ENCODE measurements at regions not wholly inside any gene's neighbourhood (a gene's known extent, or its start where the extent isn't known, plus 50 kb on each side); places are given as distances from the start of the nearest gene placed in this dataset.

DNA sequence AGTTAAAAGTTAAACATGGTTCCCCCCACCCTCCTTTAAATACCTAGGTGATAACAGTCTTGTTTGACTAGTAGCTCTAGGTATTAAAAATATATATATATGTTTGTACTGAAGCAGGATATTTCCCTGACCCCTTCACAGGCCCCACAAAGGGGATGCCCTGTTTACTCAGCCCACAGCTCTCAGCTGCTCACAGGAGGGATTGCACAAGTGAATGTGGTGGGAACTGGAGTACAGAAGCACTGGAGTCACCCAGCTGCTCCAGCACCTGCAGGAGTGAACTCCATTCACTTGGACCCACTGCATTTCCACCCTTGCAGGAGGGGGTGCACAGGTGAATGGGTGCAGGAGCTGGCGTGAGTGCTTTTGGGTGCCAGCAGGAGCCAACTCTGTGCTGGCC lies 99.3 kb upstream of the TLR3 start:
- TF ChIP-seq CTCF (IDR thresholded peaks at IDR 0.05; ENCODE audit: low read length) (no peak), EZH2 (IDR thresholded peaks at IDR 0.05; ENCODE audit: borderline replicate concordance, low read length) (no peak)
- Histone ChIP-seq H3K9me2 (ENCODE audit: low read depth, low read length) (no peaks in the 10 kb centered on the region), H3K36me3 (ENCODE audit: insufficient read depth, low read length) (no peaks in the 10 kb centered on the region), H3K79me2 (ENCODE audit: insufficient read depth, low read length) (no peaks in the 10 kb centered on the region), H3K4me2 (ENCODE audit: low read length) (no peak overlapping the region), H3K9me3 (ENCODE audit: low read length) (no peaks in the 10 kb centered on the region), H4K20me1 (ENCODE audit: insufficient read depth, low read length) (no peaks in the 10 kb centered on the region), H3K4me3 (ENCODE audit: low read depth, low read length, poor library complexity, severe bottlenecking) (no peak overlapping the region), H3K4me1 (ENCODE audit: insufficient read depth, low read length, severe bottlenecking) (peaks cover 23% of the 10 kb centered on the region), H3K27me3 (ENCODE audit: insufficient read depth, low read length) (no peaks in the 10 kb centered on the region), H3K27ac (ENCODE audit: low read depth, low read length, poor library complexity, severe bottlenecking) (no peak overlapping the region), H3K9ac (ENCODE audit: low read length) (no peak overlapping the region), H3F3A (ENCODE audit: insufficient read depth, low read length) (no peaks in the 10 kb centered on the region), H2AFZ (ENCODE audit: low read length) (no peak overlapping the region)

DNA sequence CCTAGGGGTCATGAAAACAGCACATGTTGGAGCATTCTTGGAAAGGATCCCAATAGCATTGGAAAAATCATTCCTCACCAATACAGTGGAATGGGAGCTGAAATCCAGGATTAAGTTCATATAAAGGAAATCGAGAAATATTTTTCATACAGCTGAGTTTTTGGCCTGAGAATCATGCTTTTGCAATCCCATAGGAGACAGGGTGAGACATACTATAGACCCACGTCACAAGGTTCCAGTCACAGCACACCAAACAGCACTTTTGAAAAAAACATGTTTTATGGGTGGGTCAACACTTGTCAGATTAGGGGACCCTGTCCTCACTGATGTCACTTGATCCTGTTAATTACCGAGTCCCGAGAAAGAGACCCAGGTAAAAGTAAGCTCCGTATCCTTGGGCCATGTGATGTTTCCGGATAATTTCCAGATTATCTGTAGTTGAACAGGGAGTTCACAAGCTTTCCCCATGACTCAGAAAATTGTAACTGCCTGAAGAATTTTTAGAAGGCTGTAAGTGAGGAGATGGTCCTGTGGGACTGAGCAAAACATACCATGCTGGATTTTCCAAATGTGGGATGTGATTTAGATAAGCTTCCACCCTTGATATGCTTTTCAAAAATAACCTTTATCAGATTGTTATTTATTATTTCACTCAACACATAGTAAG lies 80.9 kb upstream of the TLR3 start:
- H3K27ac ChIP-seq (ENCODE audit: low read depth, low read length, poor library complexity, severe bottlenecking): no peak overlapping the region
- peaks cover 8% of the 10 kb centered on the region for H3K4me1 ChIP-seq (ENCODE audit: insufficient read depth, low read length, severe bottlenecking)

GRCh38 chr4:185991770-185992169 lies 77.2 kb upstream of the TLR3 start:
- no peaks in the 10 kb centered on the region for H3F3A ChIP-seq (ENCODE audit: insufficient read depth, low read length)
- H3K9me3 ChIP-seq (ENCODE audit: low read length): no peaks in the 10 kb centered on the region
- TF ChIP-seq CTCF (IDR thresholded peaks at IDR 0.05; ENCODE audit: low read length) (no peak), EZH2 (IDR thresholded peaks at IDR 0.05; ENCODE audit: borderline replicate concordance, low read length) (no peak)
- H3K27ac ChIP-seq (ENCODE audit: low read depth, low read length, poor library complexity, severe bottlenecking): no peak overlapping the region
- H3K9me2 ChIP-seq (ENCODE audit: low read depth, low read length): no peaks in the 10 kb centered on the region
- H4K20me1 ChIP-seq (ENCODE audit: insufficient read depth, low read length): no peaks in the 10 kb centered on the region
- no peak overlapping the region for H3K4me2 ChIP-seq (ENCODE audit: low read length)
- no peaks in the 10 kb centered on the region for H3K79me2 ChIP-seq (ENCODE audit: insufficient read depth, low read length)
- H3K9ac ChIP-seq (ENCODE audit: low read length): no peak overlapping the region
- H3K27me3 ChIP-seq (ENCODE audit: insufficient read depth, low read length): no peaks in the 10 kb centered on the region
- no peak overlapping the region for H2AFZ ChIP-seq (ENCODE audit: low read length)
- no peak overlapping the region for H3K4me3 ChIP-seq (ENCODE audit: low read depth, low read length, poor library complexity, severe bottlenecking)
- H3K36me3 ChIP-seq (ENCODE audit: insufficient read depth, low read length): no peaks in the 10 kb centered on the region
- peaks cover 13% of the 10 kb centered on the region for H3K4me1 ChIP-seq (ENCODE audit: insufficient read depth, low read length, severe bottlenecking)

More for the DNA sequence above, 80.9 kb upstream of the TLR3 start:
- Histone ChIP-seq H3K27me3 (ENCODE audit: insufficient read depth, low read length) (no peaks in the 10 kb centered on the region), H3K4me3 (ENCODE audit: low read depth, low read length, poor library complexity, severe bottlenecking) (no peak overlapping the region), H3K9me3 (ENCODE audit: low read length) (no peaks in the 10 kb centered on the region), H2AFZ (ENCODE audit: low read length) (no peak overlapping the region), H4K20me1 (ENCODE audit: insufficient read depth, low read length) (no peaks in the 10 kb centered on the region), H3K4me2 (ENCODE audit: low read length) (no peak overlapping the region), H3K79me2 (ENCODE audit: insufficient read depth, low read length) (no peaks in the 10 kb centered on the region), H3K9ac (ENCODE audit: low read length) (no peak overlapping the region), H3K9me2 (ENCODE audit: low read depth, low read length) (no peaks in the 10 kb centered on the region), H3F3A (ENCODE audit: insufficient read depth, low read length) (no peaks in the 10 kb centered on the region), H3K36me3 (ENCODE audit: insufficient read depth, low read length) (no peaks in the 10 kb centered on the region)
- TF ChIP-seq EZH2 (IDR thresholded peaks at IDR 0.05; ENCODE audit: borderline replicate concordance, low read length) (no peak), CTCF (IDR thresholded peaks at IDR 0.05; ENCODE audit: low read length) (no peak)

Measured in OCI-LY1 (cell line).